Large intestine (tissue), 3 donors: ENCODE measurements at regions not wholly inside any gene's neighbourhood (a gene's known extent, or its start where the extent isn't known, plus 50 kb on each side); places are given as distances from the start of the nearest gene placed in this dataset.
A peak's percentile ranks its signal among the peaks of the same experiment; 100 is the strongest.
"Not testable (repeated sequence)": the region's sequence is repeated elsewhere in the genome, so short reads cannot be mapped to it uniquely, and the experiment has no call there.

ENCODE experiments used
- DNase-seq, 2 donors: peaks; one replicate each; pipeline versions ENCODE4 v3.0.0 to v3.0.0-alpha.2; 2013
- H3K27ac ChIP-seq: one replicate; pipeline ENCODE4 v1.5.1; 2013; ENCODE audit warnings: low read length
- H3K27me3 ChIP-seq: 2 replicates; pipeline ENCODE4 v1.6.1; 2013; ENCODE audit warnings: low read length; ENCODE audit not compliant: control insufficient read depth, insufficient read depth
- H3K36me3 ChIP-seq: 2 replicates; pipeline ENCODE4 v1.6.1; 2013; ENCODE audit warnings: low read length; ENCODE audit not compliant: control insufficient read depth, insufficient read depth
- H3K4me1 ChIP-seq: one replicate; pipeline ENCODE4 v1.6.1; 2013; ENCODE audit warnings: low read length; ENCODE audit not compliant: control insufficient read depth, insufficient read depth
- H3K4me3 ChIP-seq: one replicate; pipeline ENCODE4 v1.5.1; 2013; ENCODE audit warnings: low read length
- H3K9me3 ChIP-seq: one replicate; pipeline ENCODE4 v1.6.1; 2013; ENCODE audit warnings: mild to moderate bottlenecking, low read depth, low read length, moderate library complexity; ENCODE audit not compliant: control insufficient read depth
- WGBS: methylation state at CpG from one replicate; pipeline ENCODE4 v1.1.5; 2013; ENCODE audit warnings: low lambda C conversion rate; ENCODE audit not compliant: insufficient coverage; 5-methylcytosine and 5-hydroxymethylcytosine counted together

GRCh38 chr7:150107283-150107682 is 215.9 kb upstream of the LRRC61 start:
- not testable (repeated sequence) for H3K9me3 ChIP-seq, H3K27me3 ChIP-seq, H3K27ac ChIP-seq, H3K4me1 ChIP-seq, H3K36me3 ChIP-seq, H3K4me3 ChIP-seq, DNase-seq
- WGBS, result no CpG with 5 or more reads among the region's 1 CpG

GRCh38 chr7:150110375-150110820 is 212.8 kb upstream of the LRRC61 start:
- H3K4me3 ChIP-seq, result not testable (repeated sequence)
- WGBS, result no CpG with 5 or more reads among the region's 5 CpGs

GRCh38 chr7:150110882-150111281 is 212.3 kb upstream of the LRRC61 start:
- H3K4me1 ChIP-seq, H3K27ac ChIP-seq, H3K36me3 ChIP-seq, H3K27me3 ChIP-seq, DNase-seq, H3K9me3 ChIP-seq, H3K4me3 ChIP-seq: not testable (repeated sequence)
- no CpG with 5 or more reads among the region's 8 CpGs for WGBS

More at GRCh38 chr7:150110375-150110820, 212.8 kb upstream of the LRRC61 start:
- H3K27ac ChIP-seq, H3K9me3 ChIP-seq, H3K36me3 ChIP-seq, DNase-seq, H3K4me1 ChIP-seq, H3K27me3 ChIP-seq: not testable (repeated sequence)

GRCh38 chr7:150111373-150112139 is 211.6 kb upstream of the LRRC61 start:
- H3K36me3 ChIP-seq, H3K27me3 ChIP-seq, DNase-seq, H3K9me3 ChIP-seq, H3K27ac ChIP-seq, H3K4me1 ChIP-seq, H3K4me3 ChIP-seq: not testable (repeated sequence)
- WGBS, result 80% methylated on average over 1 of the region's 33 CpGs

GRCh38 chr7:150113301-150113700 is 209.9 kb upstream of the LRRC61 start:
- WGBS, result no CpG with 5 or more reads among the region's 2 CpGs
- not testable (repeated sequence) for DNase-seq, H3K4me1 ChIP-seq, H3K4me3 ChIP-seq, H3K27me3 ChIP-seq, H3K27ac ChIP-seq, H3K36me3 ChIP-seq, H3K9me3 ChIP-seq

GRCh38 chr7:150114591-150114990 is 208.6 kb upstream of the LRRC61 start:
- H3K4me3 ChIP-seq, H3K9me3 ChIP-seq, H3K27me3 ChIP-seq, DNase-seq, H3K4me1 ChIP-seq, H3K27ac ChIP-seq, H3K36me3 ChIP-seq: not testable (repeated sequence)
- WGBS, result 79% methylated on average over 2 of the region's 3 CpGs

GRCh38 chr7:150119966-150120365 is 203.2 kb upstream of the LRRC61 start:
- H3K27ac ChIP-seq, H3K36me3 ChIP-seq, H3K4me1 ChIP-seq, H3K27me3 ChIP-seq, H3K4me3 ChIP-seq, H3K9me3 ChIP-seq, DNase-seq: not testable (repeated sequence)
- WGBS, result no CpG with 5 or more reads among the region's 1 CpG

GRCh38 chr7:150125831-150126230 is 197.3 kb upstream of the LRRC61 start:
- not testable (repeated sequence) for H3K36me3 ChIP-seq, H3K27me3 ChIP-seq, H3K4me3 ChIP-seq, H3K9me3 ChIP-seq, H3K4me1 ChIP-seq, H3K27ac ChIP-seq
- DNase-seq, result peak in 1 of 2 donors; percentile 2
- no CpG with 5 or more reads among the region's 8 CpGs for WGBS

- DNase-seq, H3K4me3 ChIP-seq, H3K27ac ChIP-seq, H3K27me3 ChIP-seq, H3K36me3 ChIP-seq, H3K9me3 ChIP-seq, H3K4me1 ChIP-seq: not testable (repeated sequence)
- no CpG with 5 or more reads among the region's 7 CpGs for WGBS
These were observed 188.7 kb upstream of the LRRC61 start for GRCh38 chr7:150134451-150134850.

GRCh38 chr7:150135620-150136190 is 187.4 kb upstream of the LRRC61 start:
- H3K4me3 ChIP-seq, H3K27ac ChIP-seq, DNase-seq, H3K9me3 ChIP-seq, H3K36me3 ChIP-seq, H3K4me1 ChIP-seq, H3K27me3 ChIP-seq: not testable (repeated sequence)
- 86% methylated on average over 3 of the region's 8 CpGs for WGBS

GRCh38 chr7:150139840-150140239 is 183.3 kb upstream of the LRRC61 start:
- H3K27ac ChIP-seq, DNase-seq, H3K9me3 ChIP-seq, H3K4me1 ChIP-seq, H3K4me3 ChIP-seq, H3K36me3 ChIP-seq, H3K27me3 ChIP-seq: not testable (repeated sequence)
- no CpG with 5 or more reads among the region's 5 CpGs for WGBS
